Stomach smooth muscle (tissue), 2 donors: ENCODE measurements at regions not wholly inside any gene's neighbourhood (a gene's known extent, or its start where the extent isn't known, plus 50 kb on each side); places are given as distances from the start of the nearest gene placed in this dataset.

Experiments
- H3K27ac ChIP-seq: one replicate; pipeline ENCODE4 v1.7.0; 2013; ENCODE audit warnings: mild to moderate bottlenecking, low read length, inconsistent platforms
- H3K27me3 ChIP-seq, 2 donors: one replicate each; pipeline ENCODE4 v1.7.0; 2013; ENCODE audit warnings: low read length in 2 of 2; ENCODE audit not compliant: insufficient read depth in 2 of 2, control insufficient read depth in 1 of 2
- H3K36me3 ChIP-seq, 2 donors: one replicate each; pipeline ENCODE4 v1.7.0; 2013; ENCODE audit warnings: low read length in 2 of 2; ENCODE audit not compliant: control insufficient read depth in 2 of 2, insufficient read depth in 2 of 2
- H3K4me1 ChIP-seq: one replicate; pipeline ENCODE4 v1.7.0; 2013; ENCODE audit warnings: low read length; ENCODE audit not compliant: control insufficient read depth, insufficient read depth
- H3K4me3 ChIP-seq, 2 donors: one replicate each; pipeline ENCODE4 v1.7.0; 2013; ENCODE audit warnings: low read length in 2 of 2
- H3K9ac ChIP-seq, 2 donors: one replicate each; pipeline ENCODE4 v1.7.0; 2013; ENCODE audit warnings: low read length in 2 of 2, mild to moderate bottlenecking in 1 of 2
- H3K9me3 ChIP-seq, 2 donors: one replicate each; pipeline ENCODE4 v1.7.0; 2013; ENCODE audit warnings: low read length in 2 of 2; ENCODE audit not compliant: control insufficient read depth in 2 of 2
- donor health status: healthy.
- donor health status: Pancreatic carcinoma.

GRCh38 chr2:220394433-220394832, 767.0 kb downstream of the SLC4A3 start:
- no peaks in the 10 kb centered on the region for H3K4me1 ChIP-seq
- no peak overlapping the region for H3K9ac ChIP-seq
- H3K4me3 ChIP-seq: no peak overlapping the region
- H3K9me3 ChIP-seq: peaks cover 0 to 2% of the 10 kb centered on the region in 2 donors
- H3K27me3 ChIP-seq: no peaks in the 10 kb centered on the region
- no peaks in the 10 kb centered on the region for H3K36me3 ChIP-seq
- no peak overlapping the region for H3K27ac ChIP-seq

DNA sequence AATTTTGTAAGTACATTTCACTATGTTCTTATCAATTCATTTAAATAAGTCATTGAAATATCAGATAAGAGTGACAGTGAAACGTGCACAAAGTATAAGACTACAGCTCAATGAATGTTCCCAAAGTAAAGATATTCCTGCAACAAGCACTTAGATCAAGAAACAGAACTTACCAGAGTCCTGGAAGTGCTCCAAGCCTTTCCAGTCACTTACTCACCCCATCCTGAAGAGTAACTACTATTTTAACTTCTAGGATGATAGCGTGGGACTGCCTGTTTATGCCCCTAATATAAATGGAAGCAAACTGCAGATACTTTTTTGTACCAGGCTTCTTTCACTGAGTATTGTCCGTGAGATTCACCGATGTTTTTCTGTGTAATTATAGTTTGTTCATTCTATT, 768.9 kb downstream of the SLC4A3 start:
- Histone ChIP-seq H3K4me3 (no peak overlapping the region), H3K27ac (no peak overlapping the region), H3K9me3 (no peaks in the 10 kb centered on the region), H3K4me1 (no peaks in the 10 kb centered on the region), H3K36me3 (no peaks in the 10 kb centered on the region), H3K27me3 (no peaks in the 10 kb centered on the region), H3K9ac (no peak overlapping the region)

DNA sequence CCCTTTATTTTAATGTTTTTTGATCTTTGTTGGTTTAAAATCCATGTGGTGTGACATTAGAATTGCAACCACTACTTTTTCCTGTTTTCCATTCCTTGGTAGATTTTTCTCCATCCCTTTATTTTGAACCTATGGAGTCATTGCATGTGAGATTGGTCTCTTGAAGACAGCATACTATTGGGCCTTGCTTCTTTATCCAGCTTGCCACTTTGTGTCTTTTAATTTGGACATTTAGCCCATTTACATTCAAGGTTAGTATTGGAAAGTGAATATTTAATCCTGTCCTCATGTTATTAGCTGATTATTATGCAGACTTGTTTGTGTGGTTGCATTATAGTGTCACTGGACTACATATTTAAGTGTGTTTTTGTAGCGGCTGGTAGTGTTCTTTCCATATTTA, 782.9 kb downstream of the SLC4A3 start:
- Histone ChIP-seq H3K4me3 (no peak overlapping the region), H3K9me3 (no peaks in the 10 kb centered on the region), H3K4me1 (no peaks in the 10 kb centered on the region), H3K27ac (no peak overlapping the region), H3K27me3 (no peaks in the 10 kb centered on the region), H3K36me3 (no peaks in the 10 kb centered on the region), H3K9ac (no peak overlapping the region)

DNA sequence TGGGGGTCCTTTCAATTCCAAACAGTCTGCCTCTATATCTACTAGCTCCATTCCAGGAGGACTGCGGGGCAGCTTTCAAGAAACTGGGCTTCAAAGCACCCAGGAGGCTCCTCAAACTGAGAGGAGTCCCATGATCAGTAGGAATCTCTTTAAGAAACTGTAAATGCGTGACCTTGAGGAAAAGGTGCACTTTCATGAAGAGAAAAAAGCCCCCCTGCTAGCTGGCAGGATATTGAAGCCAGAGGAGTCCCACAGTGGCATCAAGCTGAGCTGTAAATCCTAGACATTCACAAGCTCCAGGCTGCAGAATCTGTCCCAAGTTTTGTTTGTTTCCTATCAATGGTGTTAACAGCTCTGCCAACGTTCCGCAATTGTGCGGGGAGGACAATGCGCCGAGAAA, 790.1 kb downstream of the SLC4A3 start:
- no peak overlapping the region for H3K4me3 ChIP-seq
- H3K9ac ChIP-seq: no peak overlapping the region
- H3K27ac ChIP-seq: no peak overlapping the region
- no peaks in the 10 kb centered on the region for H3K4me1 ChIP-seq
- H3K9me3 ChIP-seq: no peaks in the 10 kb centered on the region
- no peaks in the 10 kb centered on the region for H3K27me3 ChIP-seq
- no peaks in the 10 kb centered on the region for H3K36me3 ChIP-seq

DNA sequence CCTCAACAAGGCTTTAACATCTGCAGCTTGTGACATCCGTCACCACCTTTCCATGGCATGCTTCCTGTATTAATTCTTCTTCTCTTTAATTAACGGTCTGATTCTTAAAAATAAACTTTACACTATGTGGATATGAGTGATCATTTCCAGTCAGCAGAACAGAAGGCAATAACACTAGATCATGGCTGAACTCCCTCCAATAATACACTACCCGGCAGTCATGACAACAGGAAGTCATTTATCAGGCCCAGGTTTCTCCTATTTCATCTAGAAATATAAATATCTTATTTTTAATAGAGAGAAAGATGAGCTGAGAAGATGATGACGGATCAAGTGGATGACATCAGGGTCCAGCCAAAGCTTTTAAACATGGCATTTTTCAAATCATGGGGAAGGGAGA, 792.2 kb downstream of the SLC4A3 start:
- H3K4me3 ChIP-seq: no peak overlapping the region
- H3K4me1 ChIP-seq: no peaks in the 10 kb centered on the region
- no peaks in the 10 kb centered on the region for H3K36me3 ChIP-seq
- H3K9me3 ChIP-seq: peaks cover 0 to 2% of the 10 kb centered on the region in 2 donors
- no peak overlapping the region for H3K9ac ChIP-seq
- no peak overlapping the region for H3K27ac ChIP-seq
- no peaks in the 10 kb centered on the region for H3K27me3 ChIP-seq

DNA sequence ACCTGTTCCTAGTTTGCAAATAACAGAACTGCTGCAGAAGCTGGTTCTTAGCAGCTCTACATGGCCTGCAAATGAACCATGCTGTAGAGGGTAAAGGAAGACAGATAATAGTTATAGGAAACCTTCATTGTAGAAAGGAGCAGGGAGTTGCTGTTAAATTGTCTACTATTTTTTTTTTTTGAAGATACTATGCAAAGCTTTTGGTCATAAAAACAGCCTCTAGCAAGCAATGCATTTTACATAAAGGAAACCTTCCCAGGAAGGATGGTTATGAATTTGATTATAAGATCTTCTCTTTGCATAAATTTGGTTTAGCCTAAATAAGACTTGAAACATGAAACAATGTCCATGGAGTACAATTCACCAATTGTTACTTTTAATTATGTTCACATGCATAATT, 793.4 kb downstream of the SLC4A3 start:
- Histone ChIP-seq H3K9ac (no peak overlapping the region), H3K36me3 (no peaks in the 10 kb centered on the region), H3K9me3 (peaks cover 0 to 2% of the 10 kb centered on the region in 2 donors), H3K4me1 (no peaks in the 10 kb centered on the region), H3K27me3 (no peaks in the 10 kb centered on the region), H3K4me3 (no peak overlapping the region), H3K27ac (no peak overlapping the region)

DNA sequence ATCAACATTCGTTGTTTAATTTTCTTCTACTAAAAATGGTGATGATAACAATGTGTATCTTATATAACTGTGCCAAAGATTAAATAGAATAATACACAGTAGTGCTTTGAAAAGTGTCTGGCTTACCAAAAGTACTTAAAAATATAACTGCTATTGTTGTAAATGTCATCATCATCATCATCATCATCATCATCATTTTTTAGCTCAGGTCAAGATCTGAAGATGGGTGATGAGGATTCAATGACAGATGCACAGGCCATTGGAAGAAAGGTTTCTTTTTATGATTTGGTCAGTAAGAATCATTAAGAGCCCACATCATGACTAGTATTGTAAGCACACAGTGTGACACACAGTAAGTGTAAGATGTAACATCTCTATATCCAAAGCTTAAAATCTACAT, 795.2 kb downstream of the SLC4A3 start:
- H3K36me3 ChIP-seq: no peaks in the 10 kb centered on the region
- no peak overlapping the region for H3K27ac ChIP-seq
- no peaks in the 10 kb centered on the region for H3K4me1 ChIP-seq
- no peaks in the 10 kb centered on the region for H3K27me3 ChIP-seq
- H3K9ac ChIP-seq: no peak overlapping the region
- peaks cover 0 to 2% of the 10 kb centered on the region in 2 donors for H3K9me3 ChIP-seq
- no peak overlapping the region for H3K4me3 ChIP-seq

GRCh38 chr2:220424561-220424960, 797.1 kb downstream of the SLC4A3 start:
- Histone ChIP-seq H3K27me3 (no peaks in the 10 kb centered on the region), H3K36me3 (no peaks in the 10 kb centered on the region), H3K4me3 (no peak overlapping the region), H3K4me1 (no peaks in the 10 kb centered on the region), H3K9me3 (peaks cover 0 to 2% of the 10 kb centered on the region in 2 donors), H3K27ac (no peak overlapping the region), H3K9ac (no peak overlapping the region)

DNA sequence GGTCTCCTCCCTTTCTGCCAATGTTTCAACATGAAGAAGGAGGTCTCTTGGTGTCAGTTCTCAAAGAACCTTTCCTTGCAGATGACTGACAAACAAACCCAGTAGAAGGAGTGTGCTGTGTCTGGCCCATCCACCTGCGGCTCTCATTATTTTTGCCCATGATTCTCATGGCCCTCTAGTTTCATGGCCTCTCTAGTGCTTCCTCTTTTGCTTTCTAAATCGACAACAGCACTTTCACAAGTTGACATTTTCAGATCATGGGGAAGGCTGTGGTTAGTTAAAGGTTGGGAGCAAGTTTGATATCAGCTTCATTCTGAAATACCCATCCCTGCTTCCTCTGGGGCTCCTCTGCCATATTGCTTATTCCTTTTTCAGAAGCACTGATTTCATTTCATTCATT, 805.2 kb downstream of the SLC4A3 start:
- Histone ChIP-seq H3K9ac (no peak overlapping the region), H3K36me3 (no peaks in the 10 kb centered on the region), H3K9me3 (peaks cover 0 to 4% of the 10 kb centered on the region in 2 donors), H3K27ac (no peak overlapping the region), H3K4me3 (no peak overlapping the region), H3K4me1 (no peaks in the 10 kb centered on the region), H3K27me3 (no peaks in the 10 kb centered on the region)

- Histone ChIP-seq H3K9me3 (peaks cover 0 to 4% of the 10 kb centered on the region in 2 donors), H3K4me3 (no peak overlapping the region), H3K9ac (no peak overlapping the region), H3K36me3 (no peaks in the 10 kb centered on the region), H3K27me3 (no peaks in the 10 kb centered on the region), H3K27ac (no peak overlapping the region), H3K4me1 (no peaks in the 10 kb centered on the region)
These were observed 805.7 kb downstream of the SLC4A3 start for GRCh38 chr2:220433131-220433530.

GRCh38 chr2:220434385-220434784, 807.0 kb downstream of the SLC4A3 start:
- H3K9ac ChIP-seq: no peak overlapping the region
- no peak overlapping the region for H3K27ac ChIP-seq
- H3K4me1 ChIP-seq: no peaks in the 10 kb centered on the region
- peaks cover 0 to 4% of the 10 kb centered on the region in 2 donors for H3K9me3 ChIP-seq
- H3K36me3 ChIP-seq: no peaks in the 10 kb centered on the region
- H3K4me3 ChIP-seq: no peak overlapping the region
- H3K27me3 ChIP-seq: no peaks in the 10 kb centered on the region
